ENCODE measurements at regions not wholly inside any gene's neighbourhood (a gene's known extent, or its start where the extent isn't known, plus 50 kb on each side); places are given as distances from the start of the nearest gene placed in this dataset.

- H4K5ac ChIP-seq (ENCODE audit: insufficient read length, low read depth, low read length): no peak overlapping the region
- H3K56ac ChIP-seq (replicated peaks; ENCODE audit: insufficient read length, low read depth, low read length): no peak overlapping the region
- ChIA-PET POLR2A (ENCODE audit: partially characterized antibody) (no interaction called here), CTCF (ENCODE audit: partially characterized antibody) (interaction anchor here (0.9 to 1.6 kb wide), 2 partner anchors 12 to 81 kb away, joined by 3 to 4 read pairs; no protein-coding TSS in a partner anchor)
- no peak overlapping the region for H4K8ac ChIP-seq (ENCODE audit: extremely low read depth, insufficient read depth, low read length)
- no peak overlapping the region for H3K9ac ChIP-seq (replicated peaks in 1 of 4; ENCODE audit: extremely low read depth in 1 of 4, low read depth in 3 of 4, low read length in 3 of 4)
- H3K23ac ChIP-seq (ENCODE audit: insufficient read length): no peak overlapping the region
- FAIRE-seq (no peak), DNase-seq (ENCODE audit: low read depth in 1 of 2, low spot score in 2 of 2) (no peak)
- no peak overlapping the region for H3K4me2 ChIP-seq (ENCODE audit: insufficient read depth in 1 of 2, low read depth in 2 of 2, low read length in 2 of 2)
- H2AFZ ChIP-seq (ENCODE audit: low read length): no peak overlapping the region
- no peak overlapping the region for H3K4me3 ChIP-seq (ENCODE audit: extremely low read depth in 1 of 4, insufficient read depth in 2 of 4, low read depth in 3 of 4, low read length in 4 of 4)
- H3K9me3 ChIP-seq (ENCODE audit: insufficient read depth in 2 of 2, low read depth in 1 of 2, low read length in 1 of 2): no peaks in the 10 kb centered on the region
- H3K23me2 ChIP-seq (ENCODE audit: low read depth, low read length): no peaks in the 10 kb centered on the region; the same call in 1 of the 2 replicates
- H3K27ac ChIP-seq (ENCODE audit: low read depth, low read length): no peak overlapping the region
- H2AK5ac ChIP-seq (ENCODE audit: low read depth, low read length): no peak overlapping the region
- no peaks in the 10 kb centered on the region for H3K36me3 ChIP-seq (ENCODE audit: control insufficient read depth in 2 of 4, insufficient read depth in 4 of 4, low read length in 3 of 4)
- H3K79me1 ChIP-seq (ENCODE audit: low read depth, low read length): no peaks in the 10 kb centered on the region
- H2BK5ac ChIP-seq (ENCODE audit: low read depth, low read length): no peak overlapping the region
- no peak overlapping the region for H2BK20ac ChIP-seq (ENCODE audit: low read length)
- H3K14ac ChIP-seq (ENCODE audit: insufficient read length): no peak overlapping the region
- no peaks in the 10 kb centered on the region for H3K27me3 ChIP-seq (replicated peaks in 1 of 4; ENCODE audit: control insufficient read depth in 3 of 4, extremely low read depth in 1 of 4, insufficient read depth in 3 of 4, low read length in 3 of 4)
- 93% methylated on average over 4 of the region's 4 CpGs; no CpG with 5 or more reads in 1 of the 2 experiments for WGBS, 2 experiments (ENCODE audit: extremely low coverage in 1 of 2, insufficient coverage in 1 of 2, insufficient read length in 1 of 2, insufficient replicate concordance in 2 of 2, low coverage in 1 of 2, low lambda C conversion rate in 2 of 2, missing lambda C conversion rate in 1 of 2)
- H3K18ac ChIP-seq (ENCODE audit: extremely low read depth, low read length): no peak overlapping the region
- no peak overlapping the region for H2BK120ac ChIP-seq (replicated peaks; ENCODE audit: low read depth, low read length)
- H4K20me1 ChIP-seq (replicated peaks in 1 of 2; ENCODE audit: control insufficient read depth in 1 of 2, insufficient read depth in 2 of 2, low read length in 2 of 2): peaks cover 0 to 3% of the 10 kb centered on the region in 2 experiments
- H2BK12ac ChIP-seq (ENCODE audit: low read depth, low read length): no peak overlapping the region
- H3K4ac ChIP-seq (replicated peaks; ENCODE audit: insufficient read length, low read depth, low read length): no peak overlapping the region
- no peak overlapping the region for H4K91ac ChIP-seq (replicated peaks; ENCODE audit: insufficient read length, low read length)
- no peak overlapping the region for H2BK15ac ChIP-seq (ENCODE audit: low read length)
- no peaks in the 10 kb centered on the region for H3K79me2 ChIP-seq (ENCODE audit: control insufficient read depth in 1 of 2, insufficient read depth in 2 of 2, low read length in 2 of 2)
- no peaks in the 10 kb centered on the region for H3K4me1 ChIP-seq (replicated peaks in 1 of 4; ENCODE audit: control insufficient read depth in 3 of 4, insufficient read depth in 4 of 4, low read length in 3 of 4)
- no peak for TF ChIP-seq SUZ12 (IDR thresholded peaks at IDR 0.05; ENCODE audit: low read length)
- TF ChIP-seq HDAC6 (IDR thresholded peaks at IDR 0.05; ENCODE audit: low read depth, low read length): no peak
- no peak for TF ChIP-seq BRCA1 (IDR thresholded peaks at IDR 0.05; ENCODE audit: low read depth, low read length)
- no peak for TF ChIP-seq RXRA (IDR thresholded peaks at IDR 0.05; ENCODE audit: insufficient read depth, low read depth, low read length)
- no peak for TF ChIP-seq ATF2 (IDR thresholded peaks at IDR 0.05; ENCODE audit: low read length)
- TF ChIP-seq SIN3A (conservative IDR thresholded peaks at IDR 0.05 in 1 of 2, IDR thresholded peaks at IDR 0.05 in 1 of 2; ENCODE audit: low read depth in 1 of 2, low read length in 2 of 2): no peak
- no peak for TF ChIP-seq KDM4A (IDR thresholded peaks at IDR 0.05; ENCODE audit: low read depth, low read length, severe bottlenecking)
- TF ChIP-seq SP1 (IDR thresholded peaks at IDR 0.05; ENCODE audit: low read depth, low read length): no peak
- no peak for TF ChIP-seq PHF8 (conservative IDR thresholded peaks at IDR 0.05; ENCODE audit: low read depth, low read length)
- TF ChIP-seq CREB1 (IDR thresholded peaks at IDR 0.05): no peak
- no peak for TF ChIP-seq TBP (IDR thresholded peaks at IDR 0.05; ENCODE audit: low read depth, low read length)
- no peak for TF ChIP-seq CBX8 (IDR thresholded peaks at IDR 0.05; ENCODE audit: borderline replicate concordance, low read depth, low read length)
- no peak for TF ChIP-seq MAX (IDR thresholded peaks at IDR 0.05)
- TF ChIP-seq MAFK (IDR thresholded peaks at IDR 0.05; ENCODE audit: low read depth, low read length): no peak
Measured at GRCh38 chr12:128178565-128178964, 88.4 kb upstream of the TMEM132C start.
